Umbilical cord (tissue), 1 donor: ENCODE measurements at regions not wholly inside any gene's neighbourhood (a gene's known extent, or its start where the extent isn't known, plus 50 kb on each side); places are given as distances from the start of the nearest gene placed in this dataset.

ENCODE experiments used
- DNase-seq: peaks from one replicate; pipeline ENCODE4 v3.0.0-alpha.2; 2015; ENCODE audit warnings: low spot score

GRCh38 chr20:50258790-50259483 lies 68.3 kb downstream of the CEBPB start:
- DNase-seq: no peak

GRCh38 chr20:50259705-50260478 lies 69.3 kb downstream of the CEBPB start:
- DNase-seq: no peak

- DNase-seq: no peak
Observed at GRCh38 chr20:50260479-50261221, 70.0 kb downstream of the CEBPB start.

DNA sequence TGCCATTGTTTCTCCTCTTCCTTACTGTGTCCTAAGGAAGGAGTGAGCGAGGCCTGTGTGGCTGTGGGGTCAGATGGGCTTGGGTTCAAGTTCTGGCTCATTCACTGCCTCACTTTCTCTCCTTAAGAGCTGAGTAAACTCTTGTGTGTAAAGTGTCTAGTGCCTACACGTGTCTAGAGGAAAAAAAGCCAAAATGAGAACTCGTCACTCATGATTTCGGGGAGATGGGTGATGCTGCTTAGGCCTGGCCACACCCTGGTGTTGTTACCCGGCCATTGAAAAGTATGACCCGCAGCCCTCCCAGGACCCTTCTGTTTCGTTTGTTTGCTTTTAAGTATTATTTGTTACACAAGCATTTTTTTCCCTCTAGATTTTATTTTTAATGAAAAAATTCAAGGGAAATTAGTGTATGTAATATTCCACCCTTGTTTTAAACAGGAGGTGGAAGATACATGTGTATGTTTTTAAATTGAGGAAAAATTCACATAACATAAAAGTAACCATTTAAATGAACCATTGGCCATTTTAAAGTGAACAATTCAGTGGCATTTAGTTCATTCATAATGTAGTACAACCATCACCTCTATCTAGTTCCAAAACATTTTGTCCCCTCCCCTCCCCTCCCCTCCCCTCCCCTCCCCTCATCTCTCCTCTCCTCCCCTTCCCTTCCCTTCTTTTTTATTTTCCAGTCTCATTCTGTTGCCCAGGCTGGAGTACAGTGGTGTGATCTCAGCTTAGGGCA lies 71.0 kb downstream of the CEBPB start:
- no peak for DNase-seq

GRCh38 chr20:50263831-50264230 lies 73.2 kb downstream of the CEBPB start:
- DNase-seq: no peak

DNA sequence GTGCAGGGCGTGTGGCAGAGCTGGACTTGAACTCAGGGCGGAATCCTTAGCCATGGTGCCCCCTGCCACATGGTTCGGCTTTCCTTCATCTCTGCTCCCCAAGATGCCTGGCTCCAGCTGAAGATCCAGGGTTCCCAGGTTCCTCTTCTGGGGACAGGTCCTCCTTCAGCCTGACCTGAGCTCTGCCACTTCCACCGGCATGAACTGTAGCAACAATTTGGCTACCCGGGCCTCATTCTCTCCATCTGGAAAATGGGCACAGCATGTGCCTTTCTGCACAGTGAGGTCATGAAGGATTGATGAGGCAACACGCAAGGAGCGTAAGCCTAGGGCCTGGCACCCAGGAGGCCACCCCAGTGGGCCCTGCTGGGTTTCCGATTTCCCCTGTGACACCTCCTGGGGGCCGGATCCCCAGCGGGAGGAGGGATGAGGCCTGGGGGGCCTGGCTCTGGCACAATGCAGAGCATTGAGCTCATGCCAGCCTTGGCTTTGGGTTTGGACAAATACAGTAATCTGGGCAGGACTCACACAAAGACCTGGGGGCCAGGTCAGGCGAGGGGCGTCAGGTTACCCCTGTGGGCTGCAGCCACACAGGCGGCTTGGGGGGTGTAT lies 74.0 kb downstream of the CEBPB start:
- no peak for DNase-seq

DNA sequence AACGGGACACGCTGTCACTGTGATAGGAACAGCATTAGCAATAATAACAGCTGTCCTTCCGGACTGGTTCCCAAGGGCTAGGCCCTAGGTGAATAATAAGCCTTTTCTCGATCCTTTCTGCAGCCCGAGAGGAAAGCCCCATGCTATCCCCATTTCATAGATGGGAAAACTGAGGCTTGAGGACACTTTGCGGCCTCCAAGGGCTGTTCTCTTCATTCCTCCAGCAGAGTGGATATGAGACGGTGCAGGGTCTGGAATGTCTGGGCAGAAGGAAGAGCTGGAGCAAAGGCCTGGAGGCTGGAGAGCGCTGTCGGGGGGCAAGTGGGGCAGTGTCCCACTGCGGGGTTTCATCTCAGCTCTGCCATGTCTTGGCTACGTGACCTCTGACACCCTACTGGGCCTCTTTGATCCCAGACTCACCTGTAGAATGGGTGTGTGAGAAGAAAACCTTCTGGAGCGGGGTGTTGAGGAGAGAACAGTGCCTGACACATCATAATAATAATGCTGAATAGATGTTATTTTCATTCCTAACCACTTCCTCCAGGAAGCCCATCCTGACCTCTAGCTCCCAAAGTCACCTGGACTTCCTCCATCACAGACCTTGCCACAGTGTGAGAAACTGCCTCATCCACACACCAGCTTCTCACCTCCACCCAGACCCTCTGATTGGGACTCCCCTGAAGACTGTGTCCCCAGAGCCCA lies 74.8 kb downstream of the CEBPB start:
- DNase-seq: no peak

GRCh38 chr20:50266293-50267040 lies 75.8 kb downstream of the CEBPB start:
- DNase-seq: no peak

DNA sequence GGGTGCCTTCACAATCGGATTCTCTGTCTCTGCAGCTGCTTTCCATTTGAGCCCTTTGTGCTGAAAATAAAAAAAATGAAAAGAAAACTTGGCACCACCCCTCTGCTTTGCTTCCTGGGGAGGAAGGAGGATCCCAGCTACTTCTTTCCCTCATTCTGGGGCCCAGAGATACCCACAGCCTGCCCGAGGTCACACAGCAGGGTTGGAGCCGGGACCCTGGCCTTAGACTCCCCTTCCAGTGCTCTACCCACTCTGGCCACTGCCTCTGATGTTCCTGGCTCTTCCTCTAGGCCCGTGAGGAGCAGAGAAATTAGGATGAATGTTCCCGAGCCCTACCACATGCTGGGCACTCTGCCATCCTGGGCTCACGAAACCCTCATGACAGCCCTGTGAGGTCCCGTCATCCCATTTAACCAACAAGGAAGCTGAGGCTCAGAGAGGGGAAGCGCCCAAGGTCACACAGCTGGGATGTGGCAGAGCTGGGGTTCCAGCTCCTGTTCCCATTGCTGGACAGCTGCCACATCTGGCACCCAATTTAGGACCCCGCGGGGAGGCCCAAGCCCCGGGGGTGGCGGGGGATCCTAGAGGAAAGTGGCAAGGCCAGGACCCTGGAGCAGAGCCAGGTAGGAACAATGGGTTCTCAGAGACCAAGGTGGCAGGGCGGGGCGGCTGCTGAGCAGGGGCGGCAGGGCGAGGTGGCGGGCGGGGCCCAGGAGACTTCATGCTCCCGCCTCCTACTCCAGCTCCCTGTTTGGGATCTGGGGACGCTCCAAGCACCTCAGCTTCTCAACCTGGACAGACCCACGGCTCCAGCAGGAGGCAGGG lies 76.6 kb downstream of the CEBPB start:
- DNase-seq: peak; percentile 46

GRCh38 chr20:50267866-50268219 lies 77.2 kb downstream of the CEBPB start:
- no peak for DNase-seq

DNA sequence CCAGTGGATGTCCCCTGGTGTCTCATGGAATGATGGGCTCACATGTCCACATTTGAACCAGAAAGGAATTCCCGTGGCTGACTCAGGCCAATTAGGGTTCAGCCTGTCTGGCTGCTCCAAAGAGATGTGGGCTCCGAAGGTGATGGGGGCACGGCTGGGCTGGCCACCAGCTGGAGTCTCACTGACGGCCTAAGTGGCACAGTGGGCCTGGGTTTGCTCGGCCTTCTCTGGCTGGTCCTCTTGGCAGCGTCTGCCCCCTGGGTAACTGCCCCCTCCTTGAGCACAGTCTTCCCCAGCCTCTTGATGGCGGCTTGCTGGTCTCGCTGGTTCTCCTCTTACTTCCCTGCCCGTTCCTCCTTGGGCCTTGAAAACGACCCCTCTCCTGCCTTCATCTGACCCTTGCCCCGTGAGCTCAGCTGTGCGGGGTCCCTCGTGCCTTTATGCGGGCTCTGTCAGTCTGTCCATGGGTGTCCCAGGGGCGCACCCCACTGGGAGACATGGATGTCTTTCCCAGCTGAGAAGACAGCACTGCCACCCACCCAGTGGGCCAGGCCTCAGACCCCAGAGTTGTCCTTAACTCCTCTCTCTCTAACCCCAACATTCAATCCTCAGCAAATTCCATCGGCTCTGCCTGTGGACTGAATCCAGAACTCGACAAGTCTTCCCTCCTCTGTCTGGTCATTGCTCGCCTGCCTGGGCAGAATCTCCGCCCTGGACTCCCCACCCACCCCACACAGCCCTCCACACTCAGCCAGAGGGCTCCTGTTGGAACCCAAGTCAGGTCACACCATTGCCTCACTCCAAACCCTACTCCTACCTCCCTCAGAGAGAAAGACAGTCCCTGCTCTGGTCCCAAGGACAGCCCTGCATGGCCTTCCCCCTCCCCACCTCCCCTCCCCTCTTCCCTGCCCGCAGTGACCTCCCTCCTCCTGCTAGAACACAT lies 78.7 kb downstream of the CEBPB start:
- DNase-seq: peak; percentile 65

GRCh38 chr20:50270034-50270395 lies 79.4 kb downstream of the CEBPB start:
- no peak for DNase-seq

DNA sequence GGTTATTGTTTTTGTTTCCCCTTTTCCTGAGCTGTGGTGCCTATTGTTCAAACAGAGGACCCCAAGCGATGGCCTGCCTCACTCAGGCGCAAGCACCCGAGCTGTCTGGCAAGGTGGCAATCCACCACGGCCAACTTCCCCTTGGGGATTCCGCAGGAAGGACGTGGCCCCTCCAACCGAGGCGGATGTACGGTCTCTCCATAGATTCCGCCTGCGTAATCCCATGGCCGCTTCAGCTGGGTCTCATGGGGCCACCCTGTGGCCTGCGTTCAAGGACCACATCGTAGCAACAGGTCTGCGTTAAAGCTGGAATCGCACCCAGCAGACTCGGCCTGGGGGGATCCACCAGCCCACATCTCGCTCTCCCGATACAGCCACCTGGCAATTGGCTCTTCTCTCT lies 79.9 kb downstream of the CEBPB start:
- DNase-seq: no peak

- DNase-seq: no peak
Observed at GRCh38 chr20:50271176-50271575, 80.5 kb downstream of the CEBPB start.

GRCh38 chr20:50271612-50272011 lies 81.0 kb downstream of the CEBPB start:
- no peak for DNase-seq

DNA sequence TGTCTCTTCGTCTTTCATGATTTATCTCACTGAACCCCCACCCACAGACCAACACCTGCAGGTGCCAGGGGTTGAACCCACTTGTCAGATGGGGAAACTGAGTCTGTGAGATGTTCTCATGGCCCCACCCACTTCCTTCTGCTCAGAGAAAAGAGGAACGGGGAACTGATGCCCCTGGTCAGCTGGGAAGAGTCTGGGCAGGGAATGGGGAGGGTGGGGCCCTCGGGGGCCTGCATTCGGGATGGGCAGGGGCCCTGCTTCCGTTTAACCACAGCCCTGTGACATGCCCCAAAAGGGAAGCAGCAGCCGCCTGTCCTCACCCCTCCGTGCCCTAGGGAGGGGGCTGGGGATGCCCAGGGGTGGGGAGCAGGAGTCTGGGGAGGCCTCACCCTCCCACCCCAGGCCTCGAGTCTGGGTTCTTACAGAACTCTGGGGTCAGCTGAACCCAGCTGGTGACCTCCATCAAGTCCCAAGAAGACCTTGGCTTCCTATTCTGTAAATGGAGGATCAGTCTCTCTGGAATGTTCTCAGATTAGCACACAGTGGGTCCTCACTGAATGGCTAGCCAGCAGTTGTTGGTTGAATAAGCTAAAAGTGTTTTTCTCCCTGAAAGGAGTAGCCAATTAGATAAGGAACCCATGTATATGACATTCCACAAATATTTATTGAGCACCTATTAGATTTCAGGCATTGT lies 81.5 kb downstream of the CEBPB start:
- no peak for DNase-seq

- no peak for DNase-seq
Observed at GRCh38 chr20:50272724-50273446, 82.3 kb downstream of the CEBPB start.
